ENCODE measurements at regions not wholly inside any gene's neighbourhood (a gene's known extent, or its start where the extent isn't known, plus 50 kb on each side); places are given as distances from the start of the nearest gene placed in this dataset.
"Not testable (repeated sequence)": the region's sequence is repeated elsewhere in the genome, so short reads cannot be mapped to it uniquely, and the experiment has no call there.

DNA sequence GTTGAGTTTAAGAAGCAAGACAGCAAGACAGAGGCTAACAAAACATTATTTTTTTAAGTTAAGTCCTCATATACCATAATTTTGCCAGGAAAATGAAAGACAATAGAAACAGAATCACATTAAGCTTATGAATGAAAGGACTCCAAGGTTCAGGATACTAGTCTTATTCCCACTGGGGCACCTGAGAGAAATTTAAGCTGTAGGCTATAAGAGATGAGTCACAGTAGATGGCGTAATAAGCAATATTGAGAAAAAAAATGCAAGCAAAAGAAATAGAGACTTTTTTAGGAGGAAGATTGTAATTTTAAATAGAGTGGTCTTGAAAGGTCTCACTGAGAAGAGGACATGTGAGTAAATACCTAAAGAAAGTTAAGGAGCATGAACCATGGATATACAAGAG is 57.1 kb upstream of the KIF2B start:
- DNase-seq (ENCODE audit: low read depth): no peak

DNA sequence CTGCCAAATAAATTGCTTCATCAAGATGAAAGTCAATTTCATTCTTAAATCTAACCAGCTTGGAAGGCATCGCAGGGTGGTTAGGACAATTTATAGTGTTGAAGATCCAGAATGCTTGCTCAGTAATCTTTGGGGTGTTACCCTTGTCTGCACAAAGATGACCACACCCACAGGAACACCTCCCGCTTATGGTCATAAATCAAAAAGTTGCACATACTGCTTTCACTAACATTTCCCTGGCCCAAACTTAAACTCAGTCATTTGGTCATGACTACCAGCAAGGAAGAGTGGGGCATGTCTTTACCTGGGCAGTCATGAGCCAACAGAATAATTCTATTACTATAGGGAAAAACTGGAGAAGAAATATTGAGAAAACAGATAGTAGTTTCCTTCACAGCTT is 57.6 kb upstream of the KIF2B start:
- no peak for DNase-seq (ENCODE audit: low read depth)

DNA sequence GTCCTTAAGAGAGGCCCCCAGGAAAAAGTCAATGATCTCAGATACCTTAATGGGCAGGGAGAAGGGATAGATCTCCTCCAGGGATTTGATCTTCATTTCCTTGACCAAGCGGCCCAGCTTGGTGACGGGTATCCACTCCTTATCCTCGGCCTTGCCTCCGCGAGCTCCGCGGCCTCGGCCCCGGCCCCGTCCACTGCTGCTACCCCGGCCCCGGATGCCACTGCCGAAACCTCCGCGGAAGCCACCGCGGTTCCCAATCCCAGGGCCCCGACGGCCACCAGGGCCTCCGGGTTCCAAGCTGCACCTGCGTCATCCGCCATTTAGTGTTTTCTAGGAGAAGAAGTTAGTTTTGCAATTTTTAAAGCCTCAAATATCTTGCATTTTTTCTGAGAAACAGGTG is 65.2 kb upstream of the KIF2B start:
- DNase-seq (ENCODE audit: low read depth): no peak

DNA sequence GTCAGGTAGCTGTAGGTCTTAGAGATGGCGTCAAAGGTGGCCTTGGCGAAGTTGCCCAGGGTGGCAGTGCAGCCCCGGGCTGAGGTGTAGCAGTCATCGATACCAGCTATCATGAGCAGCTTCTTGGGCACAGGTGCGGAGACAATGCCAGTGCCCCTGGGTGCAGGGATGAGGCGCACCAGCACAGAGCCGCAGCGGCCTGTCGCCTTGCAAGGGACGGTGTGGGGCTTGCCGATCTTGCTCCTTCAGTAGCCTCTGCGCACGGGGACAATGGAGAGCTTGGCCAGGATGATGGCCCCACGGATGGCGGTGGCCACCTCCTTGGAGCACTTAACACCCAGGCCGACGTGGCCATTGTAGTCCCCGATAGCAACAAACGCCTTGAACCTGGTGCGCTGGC is 65.6 kb upstream of the KIF2B start:
- not testable (repeated sequence) for DNase-seq (ENCODE audit: low read depth)

DNA sequence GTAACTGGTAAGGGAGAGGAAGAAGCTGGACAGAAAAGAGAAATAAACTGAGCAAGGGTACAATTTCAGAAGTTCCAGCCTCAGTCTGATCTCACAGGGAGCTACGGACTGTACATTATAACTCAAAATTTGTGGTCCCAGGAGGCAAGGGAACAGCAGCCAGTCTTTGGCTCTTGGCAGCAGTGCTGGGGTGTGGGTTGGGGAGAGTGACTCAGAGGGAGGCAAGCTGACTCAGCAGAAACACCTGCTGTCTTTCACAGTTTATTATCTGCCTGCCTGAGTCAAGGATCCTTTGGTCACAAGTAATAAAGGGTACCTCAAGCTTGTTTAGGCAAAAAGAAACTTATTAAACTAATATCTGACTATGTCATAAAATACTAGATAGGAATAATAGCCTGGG is 73.5 kb upstream of the KIF2B start:
- peak; percentile 48 for DNase-seq (ENCODE audit: low read depth)

DNA sequence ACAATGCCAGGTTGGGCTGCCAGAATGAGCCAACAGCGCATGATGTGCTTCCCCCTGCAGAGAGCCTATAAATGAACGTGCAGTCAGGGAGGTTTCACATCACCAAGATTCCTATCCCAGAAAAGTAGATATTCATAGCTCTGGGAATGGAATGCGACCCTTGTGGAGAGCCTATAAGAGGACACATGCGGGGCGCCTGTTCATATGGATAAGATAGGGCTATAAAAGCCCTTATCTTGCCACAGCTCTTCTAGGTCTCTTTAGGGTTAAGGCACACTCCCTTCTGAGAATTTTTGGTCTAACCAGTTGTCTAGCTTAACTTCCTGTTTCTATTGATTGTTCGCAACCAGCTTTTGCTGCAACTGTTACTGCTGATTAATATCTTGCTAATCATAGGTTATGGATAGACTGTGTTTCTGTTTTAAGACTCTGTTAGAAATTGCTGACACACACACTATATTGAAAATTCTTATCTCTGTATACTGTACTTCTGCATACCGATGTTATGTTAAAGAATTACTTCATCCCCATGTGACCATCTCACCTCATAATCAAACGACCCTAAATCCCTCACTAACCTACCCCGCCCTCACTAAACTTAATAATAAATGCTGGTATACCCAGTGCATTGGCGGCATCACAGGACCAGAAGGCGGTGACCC is 74.4 kb upstream of the KIF2B start:
- DNase-seq (ENCODE audit: low read depth): not testable (repeated sequence)

DNA sequence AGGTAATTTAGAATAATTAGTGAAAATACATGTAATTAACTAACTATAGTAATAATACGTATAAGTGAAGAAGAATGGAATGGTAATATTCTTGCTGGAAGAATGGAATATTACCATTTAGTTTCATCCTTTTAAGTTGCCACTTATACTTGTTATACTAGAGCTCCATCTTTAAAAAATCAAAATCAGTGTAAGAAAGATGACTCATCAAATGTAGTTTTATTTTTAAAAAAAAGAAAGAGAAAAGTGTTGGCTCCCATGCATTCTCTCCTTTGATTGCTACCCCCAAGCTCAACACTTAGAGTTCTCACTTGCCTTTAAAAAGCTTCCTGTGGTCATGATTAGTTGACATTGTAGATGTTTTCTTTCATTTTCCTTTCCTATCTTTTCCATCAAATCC is 82.4 kb upstream of the KIF2B start:
- DNase-seq (ENCODE audit: low read depth): no peak

DNA sequence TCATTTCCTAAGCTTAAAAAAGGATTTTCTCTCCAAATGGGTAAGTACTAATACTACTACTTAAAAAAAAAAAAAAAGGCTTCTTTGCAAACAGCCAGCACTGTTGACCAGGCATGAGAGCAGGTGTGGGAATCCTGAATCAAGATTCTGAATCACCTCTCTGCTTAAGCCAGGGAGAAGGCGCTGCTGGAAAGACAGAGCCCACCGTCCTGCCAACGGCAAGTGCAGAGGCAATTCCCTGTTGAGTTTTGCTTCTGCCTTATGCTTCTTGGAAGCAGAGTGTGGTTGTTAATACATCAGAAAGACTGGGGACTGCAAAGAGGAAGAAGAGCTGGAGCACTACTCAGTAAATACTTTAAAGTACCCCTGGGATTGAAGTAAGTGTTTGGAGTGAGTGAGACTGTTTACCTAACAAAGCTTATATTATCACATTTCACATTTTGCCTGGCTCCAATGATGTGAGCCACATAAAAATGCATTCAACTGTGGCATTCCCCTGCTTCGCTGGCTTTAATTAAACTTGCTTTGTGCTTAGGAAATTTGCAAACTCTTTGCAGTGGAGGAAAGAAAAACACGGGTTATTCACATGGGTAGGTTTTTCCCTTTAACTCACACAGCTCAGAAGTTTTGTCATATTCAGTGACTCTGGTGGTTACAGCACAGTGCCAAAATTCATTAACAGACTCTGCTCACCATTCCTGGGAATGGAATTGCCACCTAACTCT is 86.0 kb upstream of the KIF2B start:
- no peak for DNase-seq (ENCODE audit: low read depth)

DNA sequence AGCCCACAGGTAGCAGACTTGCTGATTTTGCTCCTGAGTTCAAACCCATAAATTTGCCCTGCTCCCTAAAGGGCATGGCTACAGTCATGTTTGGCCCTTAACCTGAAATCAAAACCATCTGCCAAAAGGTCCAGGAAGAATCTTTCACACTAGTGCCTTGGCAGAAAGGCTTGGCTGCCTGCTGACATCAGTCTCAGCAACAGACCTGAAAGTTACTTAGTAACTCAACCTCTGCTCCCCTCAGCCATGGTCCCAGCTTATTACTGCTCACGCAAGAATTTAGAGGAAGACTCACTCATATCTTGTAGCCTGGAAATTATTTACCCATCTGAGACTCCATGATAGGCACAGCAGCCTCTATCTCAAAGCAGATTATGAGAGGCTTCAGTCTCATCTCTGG is 98.0 kb upstream of the KIF2B start:
- DNase-seq (ENCODE audit: low read depth): no peak

DNA sequence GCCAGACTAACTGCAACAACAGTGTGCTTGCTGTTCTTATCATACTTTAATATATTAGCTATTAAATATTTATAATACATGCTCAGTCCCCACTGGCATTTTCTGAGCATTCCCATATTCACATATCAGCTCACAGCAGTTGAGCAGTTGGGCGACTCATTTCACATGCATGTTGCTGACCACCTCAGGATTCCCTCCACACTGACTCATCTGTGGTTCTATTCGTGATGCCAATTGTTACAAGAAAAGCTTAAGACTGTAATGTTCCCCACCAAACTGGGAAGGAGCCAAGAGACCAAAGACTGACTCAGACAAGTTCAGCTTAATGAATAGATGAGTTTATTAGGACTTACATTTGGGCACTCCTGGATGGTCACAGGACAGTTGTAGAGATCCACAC is 100.3 kb upstream of the KIF2B start:
- peak; percentile 97 for DNase-seq (ENCODE audit: low read depth)

DNA sequence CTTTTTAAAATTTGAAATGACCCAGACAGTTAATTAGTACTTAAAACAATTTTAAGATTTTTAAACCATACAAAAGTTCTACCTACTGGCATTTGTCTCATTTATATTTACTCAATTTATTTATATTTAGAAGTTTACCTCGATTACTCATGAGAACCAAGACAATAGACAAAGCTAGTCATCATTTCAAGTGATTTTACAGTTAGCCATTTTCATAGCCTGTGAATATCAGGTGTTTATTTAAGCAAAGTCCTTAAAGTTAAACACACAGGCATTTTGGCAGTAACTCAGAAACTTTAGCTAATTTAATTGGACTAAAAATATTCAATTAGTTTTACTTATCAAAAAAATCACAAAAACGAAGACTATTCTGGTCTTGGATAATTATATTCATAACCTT is 101.6 kb upstream of the KIF2B start:
- no peak for DNase-seq (ENCODE audit: low read depth)

DNA sequence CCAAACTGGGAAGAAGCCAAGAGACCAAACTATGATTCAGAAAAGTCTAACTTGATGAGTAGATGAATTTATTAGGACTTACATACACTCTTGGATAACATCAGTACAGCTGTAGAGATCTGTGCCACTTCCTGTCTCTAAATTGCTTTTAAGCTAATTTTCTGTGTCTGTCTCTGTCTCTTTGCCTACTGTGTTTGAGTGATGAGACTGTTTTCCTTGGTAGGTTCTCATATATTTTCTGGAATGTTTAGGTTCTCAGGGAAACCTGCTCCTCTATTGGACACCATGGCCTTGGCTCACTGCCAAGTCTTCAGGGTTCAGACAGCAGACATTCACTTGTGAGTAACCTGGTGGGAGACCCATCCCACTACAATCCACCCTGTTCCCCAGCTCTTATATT is 103.5 kb upstream of the KIF2B start:
- peak; percentile 5 for DNase-seq (ENCODE audit: low read depth)

DNA sequence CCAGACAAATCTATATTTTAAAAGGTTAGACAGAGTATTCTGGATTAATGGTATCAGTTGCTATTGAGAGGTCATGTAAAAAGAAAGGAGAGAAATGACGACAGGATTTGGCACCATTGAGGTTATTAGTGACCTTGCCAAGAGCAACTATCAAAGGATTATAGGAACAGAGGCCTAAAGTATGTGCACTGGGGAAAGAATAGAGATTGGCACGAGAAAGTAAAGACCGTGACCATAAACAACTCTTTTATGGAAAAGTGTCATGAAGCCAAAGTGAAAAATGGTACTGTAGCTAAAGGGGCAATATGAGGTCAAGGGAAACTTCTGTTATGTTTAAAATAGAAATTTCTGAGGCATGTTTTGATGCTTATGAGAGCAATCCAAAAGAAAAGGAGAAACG is 115.2 kb upstream of the KIF2B start:
- no peak for DNase-seq (ENCODE audit: low read depth)

DNA sequence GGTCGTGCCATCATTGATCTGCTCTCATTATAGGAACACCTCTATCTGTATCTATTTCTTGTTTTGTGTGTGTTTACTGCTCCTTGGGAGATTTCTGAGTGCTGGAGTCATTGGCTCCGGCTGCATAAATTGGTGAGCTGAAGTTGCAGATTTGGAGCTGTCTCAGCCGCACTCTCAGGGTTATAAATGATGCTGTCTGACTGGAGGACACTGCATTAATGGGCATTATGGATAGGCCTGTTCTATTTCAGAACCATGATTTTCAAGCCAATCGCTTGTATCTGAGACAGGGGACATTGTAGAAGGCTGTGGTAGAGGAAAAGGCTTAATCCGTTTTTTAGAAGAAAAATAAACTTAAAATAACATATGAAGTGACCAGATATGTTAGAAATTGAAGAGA is 126.4 kb upstream of the KIF2B start:
- DNase-seq (ENCODE audit: low read depth): no peak

DNA sequence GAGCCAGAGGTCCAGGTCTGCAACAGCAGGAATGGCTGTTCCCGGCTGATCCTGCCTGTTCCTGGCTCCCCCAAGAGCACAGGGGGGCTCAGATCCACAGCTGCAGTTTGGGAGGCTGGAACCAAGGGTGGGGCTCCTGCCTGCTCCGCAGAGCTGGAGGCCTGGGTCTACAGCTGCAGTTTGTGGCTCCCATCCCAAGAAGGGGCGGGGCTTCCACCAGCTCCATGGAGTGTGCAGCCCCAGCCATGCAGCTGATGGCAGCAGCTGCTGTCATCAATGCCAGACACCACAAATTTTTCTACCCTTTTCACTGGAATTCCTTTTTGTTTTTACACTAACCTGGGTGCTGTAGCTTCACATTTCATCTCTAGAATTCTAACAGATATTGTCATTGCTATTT is 135.4 kb upstream of the KIF2B start:
- peak; percentile 8 for DNase-seq (ENCODE audit: low read depth)

DNA sequence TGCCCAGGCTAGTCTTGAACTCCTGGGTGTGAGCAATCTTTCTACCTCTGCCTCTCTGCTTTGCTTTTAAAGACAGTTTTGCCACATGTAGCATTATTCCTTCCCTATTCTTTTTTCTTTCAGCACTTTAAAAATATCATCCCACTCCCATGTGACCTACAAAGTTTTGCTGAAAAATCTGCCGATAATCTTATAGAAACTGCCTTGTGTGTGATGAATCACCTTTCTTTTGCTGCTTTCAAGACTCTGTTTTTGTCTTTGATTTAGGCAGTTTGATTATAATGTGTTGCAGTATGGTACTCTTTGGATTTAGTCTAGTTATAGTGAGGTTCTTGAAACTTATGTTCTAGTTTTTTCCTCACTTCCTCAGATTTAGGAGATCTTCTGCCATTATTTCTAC is 142.0 kb upstream of the KIF2B start:
- no peak for DNase-seq (ENCODE audit: low read depth)

DNA sequence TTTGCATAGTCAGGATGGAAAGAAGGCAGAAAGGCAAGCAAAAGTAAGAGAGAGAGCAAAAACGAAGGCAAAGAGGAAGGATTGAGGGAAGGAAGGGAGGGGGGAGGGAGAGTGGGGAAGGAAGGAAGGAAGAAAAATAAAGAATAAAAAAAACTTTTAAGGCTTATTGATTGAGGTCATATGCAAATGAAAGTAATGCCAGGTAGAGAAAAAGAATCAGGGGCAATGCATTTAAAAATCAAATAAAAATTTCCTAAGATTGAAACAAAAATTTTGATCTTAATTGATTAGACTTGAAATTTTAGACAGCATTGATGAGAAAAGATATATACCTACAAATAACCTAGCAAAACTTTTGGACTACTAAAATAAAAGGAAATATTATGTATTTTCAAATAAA is 153.9 kb upstream of the KIF2B start:
- no peak for DNase-seq (ENCODE audit: low read depth)

DNA sequence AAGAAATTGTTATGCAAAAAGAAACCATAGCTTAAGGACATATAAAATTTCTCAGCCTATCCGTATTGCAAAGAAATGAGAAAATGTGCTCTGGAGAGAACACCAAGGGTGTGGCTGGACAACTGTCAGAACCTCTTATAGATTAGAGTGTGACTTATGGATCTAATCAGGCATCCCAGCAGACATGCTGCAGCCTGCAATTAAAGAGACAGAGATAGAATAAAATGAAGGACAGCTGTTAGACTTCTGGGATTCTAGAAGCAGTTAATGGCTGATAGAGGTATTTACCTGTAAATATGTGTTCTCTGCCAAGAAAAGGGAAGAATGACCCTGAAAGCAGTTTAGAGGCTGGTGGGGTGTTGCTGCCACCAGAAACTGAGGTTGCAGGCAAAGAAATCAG is 160.1 kb upstream of the KIF2B start:
- no peak for DNase-seq (ENCODE audit: low read depth)

DNA sequence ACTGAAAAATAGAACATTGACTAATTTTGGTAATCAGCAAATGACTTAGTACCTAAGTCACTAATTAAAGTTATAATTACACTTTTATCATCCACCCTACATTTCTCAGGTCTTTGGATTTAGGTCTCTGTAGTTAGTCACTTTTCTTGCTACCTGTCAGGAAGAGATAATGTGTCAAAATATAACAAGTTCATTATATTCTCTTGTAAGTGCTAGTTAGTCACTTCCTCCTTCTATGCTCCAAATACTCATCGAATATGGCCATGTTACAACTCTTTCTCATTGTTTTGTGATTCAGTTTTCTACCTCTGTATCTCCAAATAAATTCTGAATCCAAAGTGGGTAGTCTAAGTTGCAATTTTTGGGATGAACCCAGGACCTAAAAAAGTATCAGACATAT is 163.5 kb upstream of the KIF2B start:
- no peak for DNase-seq (ENCODE audit: low read depth)

DNA sequence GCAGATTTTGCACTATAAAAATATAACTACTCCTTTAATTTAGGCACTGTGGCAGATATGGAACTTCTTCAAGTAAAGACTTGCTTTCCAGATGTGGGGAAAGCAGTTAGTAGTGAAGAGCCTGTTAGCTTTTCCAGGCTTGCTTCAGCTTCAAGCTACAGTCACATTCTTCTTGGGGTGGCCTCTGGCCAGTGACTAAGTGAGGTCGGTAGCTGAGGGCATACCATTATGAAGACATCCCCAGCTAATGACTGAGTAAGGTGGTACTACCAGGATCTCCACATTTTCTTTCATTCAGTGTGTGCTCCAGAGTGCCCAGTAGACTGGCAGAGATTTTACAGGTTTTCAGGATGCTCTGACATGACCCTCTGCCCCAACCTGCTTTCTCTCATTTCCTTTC is 167.1 kb upstream of the KIF2B start:
- DNase-seq (ENCODE audit: low read depth): no peak

DNA sequence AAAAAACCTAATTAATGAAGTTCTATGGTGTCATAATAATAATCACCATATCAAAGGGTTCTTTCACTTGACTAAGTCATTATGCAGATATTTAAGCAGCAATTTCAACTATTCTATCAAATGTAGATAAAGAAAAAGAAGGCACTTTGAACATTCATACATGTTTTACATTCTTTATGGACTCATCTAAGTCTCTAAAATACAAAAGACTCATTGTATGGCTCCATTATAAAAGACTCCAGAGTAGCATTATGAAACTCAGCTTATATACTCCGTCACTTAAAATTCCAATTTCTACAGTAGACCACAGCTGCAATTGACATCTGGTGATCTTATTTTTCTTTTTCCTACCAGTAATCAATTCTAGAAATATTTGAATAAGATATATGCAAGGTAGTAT is 173.5 kb upstream of the KIF2B start:
- DNase-seq (ENCODE audit: low read depth): no peak

DNA sequence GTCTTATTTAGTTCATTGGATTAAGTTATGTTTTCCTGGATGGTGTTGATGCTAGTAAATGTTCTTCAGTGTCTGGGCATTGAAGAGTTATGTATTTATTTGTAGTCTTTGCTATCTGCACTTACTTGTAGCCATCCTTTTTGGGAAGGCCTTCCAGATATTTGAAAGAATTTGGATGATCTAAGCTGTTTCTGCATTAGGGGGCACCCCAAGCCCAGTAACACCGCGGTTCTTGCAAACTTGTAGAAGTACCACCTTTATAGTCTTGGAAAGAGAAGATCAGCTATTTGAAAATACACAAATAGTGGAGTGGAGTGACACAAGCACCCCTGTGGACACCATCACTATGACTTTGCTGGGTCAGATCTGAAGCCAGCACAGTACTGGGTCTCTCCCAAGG is 175.9 kb upstream of the KIF2B start:
- DNase-seq (ENCODE audit: low read depth): no peak

DNA sequence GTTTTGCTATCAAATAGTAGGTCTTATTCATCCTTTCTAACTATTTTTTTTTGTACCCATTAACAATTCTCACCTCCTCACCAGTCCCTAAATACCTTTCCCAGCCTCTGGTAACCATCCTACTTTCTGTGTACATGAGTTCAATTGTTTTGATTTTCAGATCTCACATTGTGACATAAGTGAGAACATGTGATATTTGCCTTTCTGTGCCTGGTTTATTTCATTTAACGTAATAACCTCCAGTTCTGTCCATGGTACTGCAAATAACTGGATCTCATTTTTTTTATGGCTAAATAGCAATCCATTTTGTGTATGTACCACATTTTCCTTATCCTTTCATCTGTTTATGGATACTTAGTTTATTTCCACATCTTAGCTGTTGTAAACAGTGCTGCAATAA is 181.9 kb upstream of the KIF2B start:
- DNase-seq (ENCODE audit: low read depth): no peak

DNA sequence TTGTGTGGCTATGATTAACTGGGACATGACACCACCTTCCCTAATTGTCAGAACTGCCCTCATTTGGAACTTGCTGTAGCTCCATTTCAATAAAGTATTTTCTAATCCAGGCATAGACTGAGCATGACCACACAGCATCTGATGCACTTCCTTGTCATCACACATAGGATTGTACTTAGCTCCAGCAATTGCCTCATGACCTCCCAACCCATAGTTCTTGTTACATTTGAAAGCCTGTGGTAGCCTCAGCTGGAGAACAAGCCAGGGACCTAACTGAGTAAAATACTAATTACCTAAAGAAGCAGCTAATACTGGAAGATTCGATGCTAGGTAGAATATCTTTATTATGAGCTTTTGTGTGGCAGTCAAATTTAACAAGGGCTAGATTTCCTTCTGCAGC is 187.3 kb upstream of the KIF2B start:
- DNase-seq (ENCODE audit: low read depth): no peak
